ENCODE measurements at regions not wholly inside any gene's neighbourhood (a gene's known extent, or its start where the extent isn't known, plus 50 kb on each side); places are given as distances from the start of the nearest gene placed in this dataset.
"Not testable (repeated sequence)": the region's sequence is repeated elsewhere in the genome, so short reads cannot be mapped to it uniquely, and the experiment has no call there.

GRCh38 chr14:27672811-27673737, 1075.2 kb upstream of the NOVA1 start:
- TF ChIP-seq CTCF (conservative IDR thresholded peaks at IDR 0.05; ENCODE audit: low read depth, low read length); POLR2A (IDR thresholded peaks at IDR 0.05; ENCODE audit: low read depth, low read length); CEBPB (IDR thresholded peaks at IDR 0.05; ENCODE audit: low read depth, low read length); CHD1 (IDR thresholded peaks at IDR 0.05; ENCODE audit: low read depth, low read length); ELK1 (IDR thresholded peaks at IDR 0.05; ENCODE audit: borderline replicate concordance, low read depth, low read length); MXI1 (IDR thresholded peaks at IDR 0.05; ENCODE audit: borderline replicate concordance, low read depth, low read length); RAD21 (IDR thresholded peaks at IDR 0.05; ENCODE audit: low read length); BHLHE40 (IDR thresholded peaks at IDR 0.05; ENCODE audit: low read depth, low read length); FOS (IDR thresholded peaks at IDR 0.05; ENCODE audit: low read depth, low read length): not testable (repeated sequence)

Data from IMR-90 (cell line).